Skeletal muscle satellite cell (primary cell): ENCODE measurements at regions not wholly inside any gene's neighbourhood (a gene's known extent, or its start where the extent isn't known, plus 50 kb on each side); places are given as distances from the start of the nearest gene placed in this dataset.
"Not testable (repeated sequence)": the region's sequence is repeated elsewhere in the genome, so short reads cannot be mapped to it uniquely, and the experiment has no call there.

Source experiments
- H3K27me3 ChIP-seq: 2 replicates; pipeline ENCODE4 v1.7.0; 2013; ENCODE audit warnings: low read length; ENCODE audit not compliant: control insufficient read depth, insufficient read depth
- H3K36me3 ChIP-seq: 2 replicates; pipeline ENCODE4 v1.7.0; 2013; ENCODE audit warnings: mild to moderate bottlenecking, control low read depth, low read length; ENCODE audit not compliant: insufficient read depth
- H3K4me1 ChIP-seq: 2 replicates; pipeline ENCODE4 v1.7.0; 2013; ENCODE audit warnings: low read length; ENCODE audit not compliant: control insufficient read depth, insufficient read depth
- H3K4me2 ChIP-seq: 2 replicates; pipeline ENCODE4 v1.7.0; 2013; ENCODE audit warnings: mild to moderate bottlenecking, low read length
- H3K4me3 ChIP-seq: 2 replicates; pipeline ENCODE4 v1.7.0; 2013; ENCODE audit warnings: low read length
- H3K9ac ChIP-seq: 2 replicates; pipeline ENCODE4 v1.7.0; 2013; ENCODE audit warnings: mild to moderate bottlenecking, low read depth, low read length, moderate library complexity
- H3K9me3 ChIP-seq: replicated peaks from 2 replicates; pipeline ENCODE4 v1.7.0; 2013; ENCODE audit warnings: mild to moderate bottlenecking, control low read depth, low read length

DNA sequence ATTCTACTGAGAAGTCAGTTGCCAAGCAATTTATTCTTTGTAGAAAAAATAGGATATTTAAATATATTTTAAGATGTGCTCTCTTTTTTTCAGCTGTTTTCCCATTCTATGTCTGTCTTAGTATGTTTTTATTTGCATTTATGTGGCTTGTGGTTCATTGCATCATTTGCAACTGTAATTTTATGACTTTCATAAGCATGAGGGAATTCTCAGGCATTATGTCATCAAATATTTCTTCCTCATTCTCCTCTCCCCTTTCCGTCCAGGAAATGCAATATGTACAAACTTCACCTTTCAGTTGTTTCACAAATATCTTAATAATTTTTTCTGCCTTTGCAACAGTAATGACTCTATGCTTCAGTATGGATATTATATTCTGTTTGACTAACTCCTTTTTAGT is 560.2 kb upstream of the LRATD1 start:
- no peaks in the 10 kb centered on the region for H3K27me3 ChIP-seq

DNA sequence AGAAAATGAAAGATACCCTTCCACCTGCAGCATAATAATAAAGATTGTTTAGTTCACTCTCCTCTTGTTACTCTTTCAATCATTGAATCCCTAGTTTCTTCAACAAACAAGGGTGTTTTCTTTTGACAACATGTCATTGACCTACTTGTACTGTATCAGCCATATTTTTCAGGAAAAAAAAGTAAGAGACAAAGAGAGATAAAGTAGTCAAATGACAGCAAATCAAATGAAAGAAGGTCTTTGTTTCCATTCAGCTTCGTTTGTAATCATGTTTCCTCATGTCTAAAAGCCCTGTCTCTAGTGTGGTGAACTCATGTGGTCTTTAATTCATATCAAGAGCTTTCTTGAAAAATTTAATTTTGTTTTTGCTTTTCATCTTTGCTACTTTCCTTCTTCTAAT is 557.8 kb upstream of the LRATD1 start:
- no peak overlapping the region for H3K9ac ChIP-seq

More for the DNA sequence above, 560.2 kb upstream of the LRATD1 start:
- Histone ChIP-seq H3K9me3 (no peaks in the 10 kb centered on the region), H3K36me3 (no peaks in the 10 kb centered on the region), H3K4me3 (no peak overlapping the region), H3K9ac (no peak overlapping the region), H3K4me1 (peaks cover 11% of the 10 kb centered on the region), H3K4me2 (peak overlapping the region; percentile 8)

DNA sequence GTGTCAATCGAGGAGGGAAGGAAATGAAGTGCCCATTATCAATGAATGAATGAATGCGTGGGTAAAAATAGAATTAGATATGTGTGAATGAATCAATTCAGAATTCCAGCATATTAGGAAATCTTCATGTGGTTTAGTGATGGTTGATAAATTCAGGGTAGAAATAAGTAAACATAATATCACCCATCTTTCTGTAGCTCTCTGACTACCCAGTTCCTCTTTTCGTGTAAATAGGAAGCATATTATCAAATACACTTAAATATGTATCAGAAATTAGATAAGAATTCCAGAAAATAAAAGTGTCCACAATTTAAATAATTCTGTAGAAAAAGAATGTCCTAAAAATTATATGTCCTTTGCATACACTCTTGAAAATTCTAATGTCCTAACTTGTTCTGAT is 552.9 kb upstream of the LRATD1 start:
- Histone ChIP-seq H3K36me3 (no peaks in the 10 kb centered on the region), H3K4me1 (no peaks in the 10 kb centered on the region), H3K27me3 (no peaks in the 10 kb centered on the region), H3K9ac (no peak overlapping the region), H3K4me2 (no peak overlapping the region), H3K4me3 (no peak overlapping the region), H3K9me3 (no peaks in the 10 kb centered on the region)

More for the DNA sequence above, 557.8 kb upstream of the LRATD1 start:
- Histone ChIP-seq H3K4me2 (no peak overlapping the region), H3K27me3 (no peaks in the 10 kb centered on the region), H3K4me1 (peaks cover 11% of the 10 kb centered on the region), H3K4me3 (no peak overlapping the region), H3K36me3 (no peaks in the 10 kb centered on the region), H3K9me3 (no peaks in the 10 kb centered on the region)

DNA sequence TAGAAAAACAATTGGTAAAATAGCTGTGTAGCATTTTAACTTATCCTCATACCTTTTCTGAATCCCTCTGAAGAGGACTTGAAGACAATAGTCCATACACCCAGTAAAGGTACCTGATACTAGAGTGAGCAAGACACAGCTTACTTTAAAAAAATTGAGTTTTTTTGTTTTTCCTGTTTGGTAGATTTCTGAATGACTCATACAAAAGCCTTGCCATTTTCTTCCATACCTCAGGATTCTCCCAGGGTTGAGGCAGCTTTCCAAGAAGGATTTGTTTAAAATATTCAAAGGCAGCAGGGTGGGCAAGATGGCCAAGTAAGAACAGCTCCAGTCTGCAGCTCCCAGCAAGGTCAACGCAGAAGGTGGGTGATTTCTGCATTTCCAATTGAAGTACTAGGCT is 551.0 kb upstream of the LRATD1 start:
- Histone ChIP-seq H3K36me3 (no peaks in the 10 kb centered on the region), H3K27me3 (no peaks in the 10 kb centered on the region), H3K4me2 (no peak overlapping the region), H3K9me3 (no peaks in the 10 kb centered on the region), H3K9ac (no peak overlapping the region), H3K4me3 (no peak overlapping the region), H3K4me1 (no peaks in the 10 kb centered on the region)

GRCh38 chr2:14082640-14083039 is 549.9 kb upstream of the LRATD1 start:
- Histone ChIP-seq H3K4me1 (no peaks in the 10 kb centered on the region), H3K4me3 (no peak overlapping the region), H3K4me2 (no peak overlapping the region), H3K9me3 (no peaks in the 10 kb centered on the region), H3K9ac (no peak overlapping the region), H3K36me3 (no peaks in the 10 kb centered on the region), H3K27me3 (no peaks in the 10 kb centered on the region)

- no peaks in the 10 kb centered on the region for H3K9me3 ChIP-seq
- no peaks in the 10 kb centered on the region for H3K36me3 ChIP-seq
- H3K4me2 ChIP-seq, result no peak overlapping the region
- no peaks in the 10 kb centered on the region for H3K4me1 ChIP-seq
- no peaks in the 10 kb centered on the region for H3K27me3 ChIP-seq
- H3K9ac ChIP-seq, result no peak overlapping the region
- no peak overlapping the region for H3K4me3 ChIP-seq
Measured at GRCh38 chr2:14094592-14094991, 537.9 kb upstream of the LRATD1 start.

DNA sequence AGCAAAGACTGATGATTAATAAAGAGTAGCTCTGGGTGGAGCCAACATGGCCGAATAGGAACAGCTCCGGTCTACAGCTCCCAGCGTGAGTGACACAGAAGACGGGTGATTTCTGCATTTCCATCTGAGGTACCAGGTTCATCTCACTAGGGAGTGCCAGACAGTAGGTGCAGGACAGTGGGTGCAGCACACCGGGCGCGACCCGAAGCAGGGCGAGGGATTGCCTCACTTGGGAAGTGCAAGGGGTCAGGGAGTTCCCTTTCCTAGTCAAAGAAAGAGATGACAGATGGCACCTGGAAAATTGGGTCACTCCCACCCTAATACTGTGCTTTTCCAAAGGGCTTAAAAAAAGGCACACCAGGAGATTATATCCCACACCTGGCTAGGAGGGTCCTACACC is 533.4 kb upstream of the LRATD1 start:
- H3K9me3 ChIP-seq, H3K27me3 ChIP-seq, H3K4me3 ChIP-seq, H3K36me3 ChIP-seq, H3K4me2 ChIP-seq, H3K9ac ChIP-seq, H3K4me1 ChIP-seq: not testable (repeated sequence)

DNA sequence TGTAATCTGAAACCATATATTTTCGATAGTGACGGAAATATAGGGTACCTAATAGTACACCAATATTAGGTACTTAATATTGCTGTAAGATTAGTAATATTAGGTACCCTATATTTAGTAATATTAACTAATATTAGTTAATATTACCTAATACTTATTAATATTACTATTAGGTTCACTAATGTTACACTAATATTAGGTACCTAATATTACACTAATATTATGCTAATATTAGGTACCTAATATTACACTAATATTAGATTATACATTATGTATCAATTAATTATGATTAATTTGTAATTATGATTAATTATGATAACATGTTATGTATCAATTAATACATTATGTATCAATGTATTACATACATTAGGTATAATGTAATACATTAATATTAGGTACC is 518.2 kb upstream of the LRATD1 start:
- no peaks in the 10 kb centered on the region for H3K36me3 ChIP-seq
- H3K9ac ChIP-seq, result no peak overlapping the region
- no peak overlapping the region for H3K4me2 ChIP-seq
- no peaks in the 10 kb centered on the region for H3K27me3 ChIP-seq
- no peak overlapping the region for H3K4me3 ChIP-seq
- H3K9me3 ChIP-seq, result no peaks in the 10 kb centered on the region
- H3K4me1 ChIP-seq, result no peaks in the 10 kb centered on the region

GRCh38 chr2:14120376-14120775 is 512.1 kb upstream of the LRATD1 start:
- Histone ChIP-seq H3K27me3 (no peaks in the 10 kb centered on the region), H3K36me3 (no peaks in the 10 kb centered on the region), H3K4me3 (no peak overlapping the region), H3K4me2 (no peak overlapping the region), H3K9ac (no peak overlapping the region), H3K4me1 (no peaks in the 10 kb centered on the region), H3K9me3 (no peaks in the 10 kb centered on the region)

GRCh38 chr2:14123436-14124103 is 508.9 kb upstream of the LRATD1 start:
- Histone ChIP-seq H3K4me2 (no peak overlapping the region), H3K4me1 (no peaks in the 10 kb centered on the region), H3K9me3 (no peaks in the 10 kb centered on the region), H3K27me3 (no peaks in the 10 kb centered on the region), H3K4me3 (no peak overlapping the region), H3K9ac (no peak overlapping the region), H3K36me3 (no peaks in the 10 kb centered on the region)

GRCh38 chr2:14125624-14126293 is 506.8 kb upstream of the LRATD1 start:
- H3K9ac ChIP-seq, result no peak overlapping the region
- H3K4me2 ChIP-seq, result no peak overlapping the region
- H3K36me3 ChIP-seq, result no peaks in the 10 kb centered on the region
- H3K4me3 ChIP-seq, result no peak overlapping the region
- H3K4me1 ChIP-seq, result no peaks in the 10 kb centered on the region
- H3K9me3 ChIP-seq, result no peaks in the 10 kb centered on the region
- no peaks in the 10 kb centered on the region for H3K27me3 ChIP-seq

DNA sequence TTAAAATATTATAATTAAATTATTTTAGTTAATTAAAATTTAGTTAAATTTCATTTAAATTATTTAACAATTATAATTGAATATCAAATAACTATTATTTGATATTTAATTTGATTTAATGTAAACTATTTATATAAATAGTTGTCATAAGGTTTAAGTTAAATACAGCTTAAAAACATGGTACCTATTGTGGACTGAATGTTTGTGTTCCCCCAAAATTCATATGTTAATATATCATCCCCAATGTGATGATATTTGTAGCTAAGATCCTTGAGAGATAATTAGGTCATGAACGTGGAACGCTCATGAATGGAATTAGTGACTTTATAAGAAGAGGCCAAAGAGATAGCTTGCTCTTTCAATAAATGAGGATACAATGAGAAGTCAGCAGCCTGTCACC is 505.7 kb upstream of the LRATD1 start:
- Histone ChIP-seq H3K4me3 (no peak overlapping the region), H3K27me3 (no peaks in the 10 kb centered on the region), H3K4me2 (no peak overlapping the region), H3K9ac (no peak overlapping the region), H3K4me1 (no peaks in the 10 kb centered on the region), H3K9me3 (no peaks in the 10 kb centered on the region), H3K36me3 (no peaks in the 10 kb centered on the region)
